Natural killer cell (primary cell): ENCODE measurements at regions not wholly inside any gene's neighbourhood (a gene's known extent, or its start where the extent isn't known, plus 50 kb on each side); places are given as distances from the start of the nearest gene placed in this dataset.

Experiments
- ATAC-seq, 3 donors: fragments of 150-1000 bp in 2 of 3; fragments of 200-7000 bp in 1 of 3; cut with Tn5 transposase; 1 replicate in 1 of 3; 2 replicates in 2 of 3; pipeline ENCODE4 v1.10.0; 2021; ENCODE audit warnings: mild to moderate bottlenecking in 2 of 3, moderate library complexity in 2 of 3
- DNase-seq, 2 donors: peaks; one replicate each; pipeline versions ENCODE4 v3.0.0 to v3.0.0-alpha.2; 2013 to 2021; ENCODE audit warnings: mixed read lengths in 1 of 2
- H3K27ac ChIP-seq: one replicate; pipeline ENCODE4 v1.5.1; 2013; ENCODE audit warnings: mild to moderate bottlenecking, low read length
- H3K27me3 ChIP-seq: one replicate; pipeline ENCODE4 v1.6.1; 2013; ENCODE audit warnings: low read length; ENCODE audit not compliant: control insufficient read depth, insufficient read depth
- H3K36me3 ChIP-seq: one replicate; pipeline ENCODE4 v1.6.1; 2013; ENCODE audit warnings: low read length; ENCODE audit not compliant: control insufficient read depth, insufficient read depth
- H3K4me1 ChIP-seq: one replicate; pipeline ENCODE4 v1.6.1; 2013; ENCODE audit warnings: low read length; ENCODE audit not compliant: control insufficient read depth, insufficient read depth
- H3K4me3 ChIP-seq: one replicate; pipeline ENCODE4 v1.5.1; 2013; ENCODE audit warnings: low read length
- H3K9me3 ChIP-seq: one replicate; pipeline ENCODE4 v1.6.1; 2013; ENCODE audit warnings: low read length; ENCODE audit not compliant: control insufficient read depth, insufficient read depth
- H3K27ac Mint-ChIP-seq, 2 donors: one replicate each; pipeline ENCODE4 v1.8.0; 2022; ENCODE audit warnings: mild to moderate bottlenecking in 2 of 2, mixed read lengths in 2 of 2, moderate library complexity in 1 of 2
- H3K27me3 Mint-ChIP-seq, 2 donors: one replicate each; pipeline ENCODE4 v1.8.0; 2022; ENCODE audit warnings: low read depth in 2 of 2, mixed read lengths in 2 of 2
- H3K36me3 Mint-ChIP-seq: one replicate; pipeline ENCODE4 v1.8.0; 2022; ENCODE audit warnings: mixed read lengths
- H3K4me1 Mint-ChIP-seq, 2 donors: one replicate each; pipeline ENCODE4 v1.8.0; 2022; ENCODE audit warnings: mixed read lengths in 2 of 2
- H3K4me3 Mint-ChIP-seq: one replicate; pipeline ENCODE4 v1.8.0; 2022; ENCODE audit warnings: mild to moderate bottlenecking, moderate library complexity, mixed read lengths
- H3K9me3 Mint-ChIP-seq, 2 donors: one replicate each; pipeline ENCODE4 v1.8.0; 2022; ENCODE audit warnings: mixed read lengths in 2 of 2
- CTCF ChIP-seq: fragments of 200-600 bp; IDR thresholded peaks from one replicate; pipeline ENCODE4 v1.8.0; 2022; ENCODE audit warnings: antibody characterized with exemption
- WGBS: methylation state at CpG from one replicate; pipeline ENCODE4 v1.1.7; 2013; ENCODE audit warnings: missing lambda C conversion rate; ENCODE audit not compliant: insufficient coverage; 5-methylcytosine and 5-hydroxymethylcytosine counted together
- intact Hi-C: fragments of 100-400 bp; cut with micrococcal nuclease; formaldehyde crosslinking; loops from one replicate; pipeline ENCODE4 v1.14.2; 2022

DNA sequence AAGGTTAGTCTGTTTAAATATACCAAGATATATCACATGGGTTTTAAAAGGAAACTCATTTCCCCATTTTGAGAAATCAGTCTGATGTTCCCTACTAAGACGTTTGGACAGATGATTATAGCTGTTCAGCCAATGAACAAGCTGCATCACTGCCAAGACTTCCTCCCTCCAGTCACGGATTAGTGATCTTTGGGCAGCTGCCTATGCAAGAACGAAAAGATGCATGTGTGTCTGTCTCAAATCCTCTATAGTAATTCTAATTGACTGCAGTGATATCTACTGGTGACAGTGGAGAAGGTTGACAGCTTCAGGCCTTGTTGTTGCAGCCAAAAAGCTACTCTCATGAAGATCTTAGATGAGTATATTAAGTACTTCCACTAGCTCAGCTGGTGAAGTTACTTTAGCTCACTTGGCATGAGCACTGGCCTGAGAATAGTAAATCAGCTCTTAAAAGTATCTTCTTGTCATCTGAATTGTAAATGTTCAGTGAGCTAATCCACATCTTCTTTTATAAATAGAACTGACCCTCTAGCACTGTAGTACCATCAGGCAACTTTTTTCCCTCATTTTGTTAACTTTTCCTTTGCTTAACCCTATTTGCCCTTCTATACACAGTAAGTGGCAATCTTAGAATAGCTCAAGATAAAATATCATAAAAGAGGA is 134.5 kb upstream of the PCDH10 start:
- intact Hi-C loops = no loop called here
- Histone ChIP-seq H3K4me3 (no peak overlapping the region), H3K9me3 (no peaks in the 10 kb centered on the region), H3K4me1 (no peaks in the 10 kb centered on the region), H3K36me3 (no peaks in the 10 kb centered on the region), H3K27ac (no peak overlapping the region), H3K27me3 (no peaks in the 10 kb centered on the region)
- no peak for ATAC-seq
- Mint-ChIP-seq H3K36me3 (no peaks in the 10 kb centered on the region), H3K4me3 (no peak overlapping the region), H3K27ac (no peak overlapping the region), H3K9me3 (peaks cover 5 to 12% of the 10 kb centered on the region in 2 donors), H3K27me3 (no peaks in the 10 kb centered on the region), H3K4me1 (no peaks in the 10 kb centered on the region)
- DNase-seq = no peak
- no peak for TF ChIP-seq CTCF
- 45% methylated on average over 2 of the region's 3 CpGs for WGBS

- no CpG with 5 or more reads among the region's 1 CpG for WGBS
- no peak overlapping the region for H3K27ac ChIP-seq
- H3K9me3 Mint-ChIP-seq = peaks cover 9 to 15% of the 10 kb centered on the region in 2 donors
- H3K4me3 ChIP-seq = no peak overlapping the region
- intact Hi-C loops = no loop called here
- H3K4me3 Mint-ChIP-seq = no peak overlapping the region
- no peak for ATAC-seq
- no peaks in the 10 kb centered on the region for H3K36me3 ChIP-seq
- peaks cover 4% of the 10 kb centered on the region for H3K9me3 ChIP-seq
- H3K27ac Mint-ChIP-seq = no peak overlapping the region
- no peaks in the 10 kb centered on the region for H3K27me3 ChIP-seq
- TF ChIP-seq CTCF = no peak
- no peaks in the 10 kb centered on the region for H3K27me3 Mint-ChIP-seq
- peaks cover 9% of the 10 kb centered on the region for H3K36me3 Mint-ChIP-seq
- H3K4me1 Mint-ChIP-seq = no peaks in the 10 kb centered on the region
- DNase-seq = no peak
- no peaks in the 10 kb centered on the region for H3K4me1 ChIP-seq
Measured at GRCh38 chr4:133045288-133045687, 103.8 kb upstream of the PCDH10 start.

DNA sequence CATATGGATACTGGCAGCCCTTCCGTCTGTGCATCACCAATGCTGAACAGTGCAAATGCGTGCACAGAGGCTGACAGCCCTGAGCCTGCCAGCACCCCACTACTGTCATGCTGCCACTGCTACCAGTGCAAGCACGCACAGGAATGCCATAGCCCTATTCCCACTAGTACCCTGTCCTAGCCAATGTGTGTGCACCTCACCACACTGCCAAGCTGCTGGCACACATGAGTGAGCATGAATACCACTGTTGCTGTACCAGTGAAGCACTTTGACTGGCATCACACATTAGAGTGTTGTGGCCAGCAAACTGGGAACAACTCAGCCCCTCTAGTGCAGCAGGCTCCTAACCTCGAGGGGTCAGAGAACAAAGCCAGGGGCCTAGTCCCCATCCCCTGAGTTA is 102.9 kb upstream of the PCDH10 start:
- WGBS = 80% methylated on average over 4 of the region's 4 CpGs
- ATAC-seq = no peak
- peaks cover 4% of the 10 kb centered on the region for H3K9me3 ChIP-seq
- no peaks in the 10 kb centered on the region for H3K4me1 ChIP-seq
- H3K4me3 ChIP-seq = no peak overlapping the region
- no peak overlapping the region for H3K4me3 Mint-ChIP-seq
- no peak for TF ChIP-seq CTCF
- no peak for DNase-seq
- no peaks in the 10 kb centered on the region for H3K27me3 Mint-ChIP-seq
- no peaks in the 10 kb centered on the region for H3K4me1 Mint-ChIP-seq
- H3K27me3 ChIP-seq = no peaks in the 10 kb centered on the region
- intact Hi-C loops = no loop called here
- no peak overlapping the region for H3K27ac Mint-ChIP-seq
- peaks cover 9% of the 10 kb centered on the region for H3K36me3 Mint-ChIP-seq
- peaks cover 6 to 15% of the 10 kb centered on the region in 2 donors for H3K9me3 Mint-ChIP-seq
- no peaks in the 10 kb centered on the region for H3K36me3 ChIP-seq
- H3K27ac ChIP-seq = no peak overlapping the region

DNA sequence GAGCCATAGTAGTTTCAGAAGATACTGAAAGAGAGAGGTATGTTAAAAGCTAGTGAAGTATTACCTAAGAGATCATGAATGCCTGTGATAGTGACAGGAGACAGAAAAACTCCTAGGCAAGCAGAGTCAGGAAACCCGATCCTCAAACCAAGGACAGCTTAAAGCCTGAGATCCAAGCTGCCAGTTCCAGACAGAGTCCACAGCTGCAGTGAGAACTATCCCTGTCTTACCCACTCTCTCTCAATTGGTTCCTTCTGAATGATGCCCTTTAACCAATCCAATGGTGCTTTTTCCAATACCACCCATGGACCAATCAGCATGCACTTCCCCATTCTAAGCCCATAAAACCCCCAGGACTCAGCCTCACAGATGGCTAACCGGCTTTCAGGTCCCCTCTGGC is 90.4 kb upstream of the PCDH10 start:
- ATAC-seq = no peak
- Mint-ChIP-seq H3K9me3 (peaks cover 4 to 6% of the 10 kb centered on the region in 2 donors), H3K36me3 (no peaks in the 10 kb centered on the region), H3K27me3 (no peaks in the 10 kb centered on the region), H3K4me3 (no peak overlapping the region), H3K4me1 (no peaks in the 10 kb centered on the region), H3K27ac (no peak overlapping the region)
- no peaks in the 10 kb centered on the region for H3K9me3 ChIP-seq
- TF ChIP-seq CTCF = no peak
- H3K27ac ChIP-seq = no peak overlapping the region
- no peak for DNase-seq
- WGBS = 74% methylated on average over 2 of the region's 2 CpGs
- H3K4me1 ChIP-seq = no peaks in the 10 kb centered on the region
- intact Hi-C loops = no loop called here
- no peaks in the 10 kb centered on the region for H3K27me3 ChIP-seq
- H3K36me3 ChIP-seq = no peaks in the 10 kb centered on the region
- H3K4me3 ChIP-seq = no peak overlapping the region
